HuH-7 (cell line): ENCODE measurements at regions not wholly inside any gene's neighbourhood (a gene's known extent, or its start where the extent isn't known, plus 50 kb on each side); places are given as distances from the start of the nearest gene placed in this dataset.
"Not testable (repeated sequence)": the region's sequence is repeated elsewhere in the genome, so short reads cannot be mapped to it uniquely, and the experiment has no call there.

Experiments used
- DNase-seq: peaks from one replicate; pipeline ENCODE4 v3.0.0; 2011; ENCODE audit warnings: low spot score

DNA sequence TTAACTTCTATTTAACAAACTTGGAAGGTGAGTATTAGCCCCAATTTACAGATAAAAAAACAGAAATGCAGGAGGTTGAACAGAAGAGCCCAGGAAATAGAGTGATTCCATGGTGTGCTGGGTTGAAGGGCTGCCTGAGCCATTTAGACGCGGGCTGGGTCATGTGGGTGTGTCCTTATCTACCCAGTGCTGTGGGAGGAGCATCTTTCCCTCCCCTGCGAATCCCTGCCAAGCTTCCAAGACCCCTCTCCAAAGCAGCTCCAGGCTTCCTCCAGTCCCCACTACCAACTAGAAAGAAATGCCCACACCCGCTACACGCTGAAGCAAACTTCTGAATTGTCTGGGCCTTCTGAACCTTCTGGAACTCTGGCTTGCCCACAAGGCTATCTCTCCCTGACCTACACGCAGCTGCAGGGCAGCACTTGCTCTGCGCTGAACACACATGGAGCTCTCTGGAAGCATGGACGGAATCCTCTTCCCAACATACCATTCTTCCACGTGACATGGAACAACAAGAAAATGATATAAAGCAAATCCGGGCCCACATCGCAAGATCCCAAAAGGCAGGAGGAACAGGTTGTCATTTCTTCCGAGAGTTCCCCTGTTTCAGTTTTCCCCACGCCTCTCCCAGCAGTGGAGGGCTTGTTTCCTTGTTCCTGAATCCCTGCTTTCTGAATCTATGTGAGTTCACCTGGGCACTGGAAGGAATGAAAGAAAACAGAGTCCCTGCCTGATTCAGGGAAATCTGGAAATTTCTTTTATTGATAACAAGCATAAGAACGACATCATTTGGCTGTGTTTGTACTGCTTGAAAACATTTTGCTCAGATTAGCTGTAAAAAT is 562.7 kb upstream of the ID2 start:
- peak; percentile 52 for DNase-seq

DNA sequence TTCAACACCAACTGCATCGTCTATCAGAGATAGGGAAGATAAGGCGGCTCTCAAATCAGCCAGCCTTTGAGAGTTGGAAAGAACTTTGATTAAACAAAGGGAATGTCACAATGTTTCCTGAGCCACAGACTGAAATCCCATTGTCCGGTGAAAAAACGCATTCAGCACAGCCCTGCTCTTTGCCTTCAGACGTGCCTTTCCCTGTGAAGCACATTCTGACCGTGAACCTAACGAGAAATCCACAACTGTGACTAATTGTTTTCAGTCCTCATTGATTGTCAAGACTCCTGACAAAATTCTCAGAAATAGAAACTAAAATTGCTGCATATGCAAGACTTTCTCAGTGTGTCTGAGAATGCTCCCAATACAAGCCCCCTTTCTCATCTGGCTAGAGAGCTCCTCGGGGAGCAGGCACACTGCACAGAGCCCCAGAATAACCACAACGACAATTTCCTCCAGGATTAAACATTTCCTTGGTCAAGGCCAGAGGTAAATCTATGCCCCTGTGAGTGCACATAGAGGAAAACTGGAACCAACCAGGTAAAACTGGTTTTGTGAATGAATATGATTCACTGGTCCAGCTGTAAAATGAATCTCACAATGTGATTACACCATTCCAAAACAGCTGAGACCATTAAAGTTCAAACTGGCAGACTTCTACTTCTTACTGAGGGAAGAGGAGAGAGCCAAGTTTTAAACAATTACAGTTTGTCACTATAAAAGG is 561.9 kb upstream of the ID2 start:
- no peak for DNase-seq

DNA sequence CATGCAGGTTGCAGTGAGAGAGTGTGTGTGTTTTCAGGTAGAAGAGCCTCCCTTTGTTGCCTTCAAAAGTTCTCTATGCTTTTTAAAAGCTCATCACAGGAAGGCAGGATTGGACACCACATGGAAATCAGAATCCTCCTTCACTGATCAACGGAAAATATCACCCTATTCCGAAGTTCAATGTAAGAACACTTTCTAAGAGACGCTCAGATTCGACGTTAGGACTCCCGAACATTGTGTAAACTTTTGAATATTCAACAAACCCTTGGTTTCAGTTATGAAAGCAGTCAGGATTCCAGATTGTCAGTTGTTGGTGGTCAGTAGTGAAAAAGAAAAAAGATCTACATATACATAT is 561.4 kb upstream of the ID2 start:
- DNase-seq, result no peak

DNA sequence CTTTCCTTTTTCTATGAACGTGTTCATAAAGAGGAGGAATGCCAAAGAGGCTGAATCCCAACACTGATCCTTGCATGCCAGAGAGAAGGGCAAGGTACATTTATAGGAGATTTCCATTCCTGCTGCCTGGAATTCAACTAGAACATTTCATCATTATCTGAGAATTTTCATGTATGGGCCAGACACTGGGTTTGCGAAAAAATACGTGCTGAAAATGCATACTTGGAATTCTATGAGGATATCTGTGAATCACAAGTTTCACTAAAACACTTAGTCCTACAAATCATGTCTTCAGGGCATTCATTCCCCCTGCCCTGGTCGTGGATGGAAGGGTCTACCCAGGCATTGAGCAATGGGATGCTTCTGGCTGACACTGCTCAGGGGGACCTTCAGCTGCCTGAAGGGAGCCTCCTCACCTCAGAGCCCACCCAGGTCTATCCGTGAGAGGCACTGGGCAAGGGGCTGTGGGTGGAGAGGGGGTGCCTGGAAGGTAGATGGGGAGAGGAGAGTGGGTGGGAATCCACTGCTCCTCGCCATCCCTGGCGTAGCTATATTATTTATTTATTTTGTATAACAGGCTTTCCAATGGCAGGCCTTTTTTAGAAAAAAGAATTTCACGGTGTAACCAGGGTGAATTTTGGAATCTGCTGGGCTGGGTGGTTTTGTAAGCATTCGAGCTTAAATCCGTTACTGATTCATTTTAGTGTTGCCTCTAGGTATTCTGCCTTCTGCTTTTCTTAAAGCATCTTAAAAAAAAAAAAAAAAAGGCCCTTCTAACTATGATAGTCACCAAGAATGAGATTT is 560.6 kb upstream of the ID2 start:
- DNase-seq, result no peak

DNA sequence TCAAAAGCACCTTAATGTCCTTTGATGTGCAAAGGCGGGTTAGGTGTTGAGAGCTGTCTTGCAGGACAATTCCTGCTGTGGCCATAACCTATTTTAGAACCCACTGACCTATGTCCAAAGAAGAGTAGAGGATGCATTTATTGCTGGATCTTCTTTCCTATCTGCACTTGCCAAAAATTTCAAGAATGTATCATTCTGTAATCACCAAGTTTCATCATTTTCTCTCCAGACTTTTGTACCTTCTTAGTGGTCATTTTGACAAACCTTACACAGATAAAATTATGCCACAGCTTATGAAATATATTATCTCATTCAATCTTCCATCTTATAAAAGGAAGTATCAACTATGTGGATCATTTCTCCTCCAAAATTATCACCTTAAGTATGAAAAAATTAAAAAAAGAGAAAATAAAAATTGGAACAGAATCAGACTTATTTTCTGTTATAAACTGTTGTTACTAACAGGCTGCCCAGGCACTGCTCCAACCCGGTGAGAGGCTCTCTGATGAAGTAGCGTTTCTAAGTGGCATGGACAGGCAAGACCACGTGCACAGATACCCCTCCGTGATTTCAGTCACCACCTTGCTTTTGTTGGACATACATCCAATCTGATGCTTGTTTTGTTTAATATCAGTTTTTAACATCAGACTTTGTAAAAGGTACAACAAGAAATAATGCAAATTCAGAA is 559.9 kb upstream of the ID2 start:
- no peak for DNase-seq

DNA sequence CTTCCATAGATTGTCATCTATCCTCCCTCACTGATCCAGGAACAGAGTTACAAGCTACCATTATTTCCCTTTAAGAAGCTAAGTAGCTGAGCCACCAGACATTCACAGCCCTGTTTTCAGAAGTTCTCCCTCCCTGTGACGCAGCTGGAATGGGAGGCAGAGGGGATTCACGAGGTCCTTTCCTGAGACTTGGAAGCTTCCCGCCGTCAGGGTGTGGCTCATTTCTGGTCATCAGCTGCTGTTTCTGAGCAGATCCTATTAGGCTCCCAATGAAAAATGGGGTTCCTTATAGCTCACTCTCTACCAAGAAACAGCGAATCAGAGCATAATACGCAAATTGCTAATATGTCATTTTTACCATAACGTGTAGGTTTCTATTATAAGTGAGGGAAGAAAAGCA is 559.3 kb upstream of the ID2 start:
- DNase-seq, result no peak

DNA sequence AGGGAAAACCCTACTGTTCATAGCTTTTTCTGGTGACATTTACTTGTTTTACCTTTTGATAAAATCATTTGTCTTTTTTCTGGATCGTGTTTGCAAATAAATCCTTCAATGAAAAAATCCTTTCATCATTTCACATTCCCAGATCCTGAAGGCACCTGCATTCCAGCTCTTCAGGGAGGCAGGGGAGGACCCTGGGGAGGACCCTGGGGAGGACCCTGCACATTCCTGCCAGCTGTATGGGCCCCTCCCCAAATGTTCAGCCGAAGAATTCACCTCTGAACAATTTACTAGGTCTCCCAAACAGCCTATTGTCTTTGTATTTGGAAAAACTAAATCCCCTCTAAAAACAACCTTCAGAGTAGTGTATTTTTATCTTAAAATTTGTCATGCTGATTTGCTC is 558.4 kb upstream of the ID2 start:
- no peak for DNase-seq

DNA sequence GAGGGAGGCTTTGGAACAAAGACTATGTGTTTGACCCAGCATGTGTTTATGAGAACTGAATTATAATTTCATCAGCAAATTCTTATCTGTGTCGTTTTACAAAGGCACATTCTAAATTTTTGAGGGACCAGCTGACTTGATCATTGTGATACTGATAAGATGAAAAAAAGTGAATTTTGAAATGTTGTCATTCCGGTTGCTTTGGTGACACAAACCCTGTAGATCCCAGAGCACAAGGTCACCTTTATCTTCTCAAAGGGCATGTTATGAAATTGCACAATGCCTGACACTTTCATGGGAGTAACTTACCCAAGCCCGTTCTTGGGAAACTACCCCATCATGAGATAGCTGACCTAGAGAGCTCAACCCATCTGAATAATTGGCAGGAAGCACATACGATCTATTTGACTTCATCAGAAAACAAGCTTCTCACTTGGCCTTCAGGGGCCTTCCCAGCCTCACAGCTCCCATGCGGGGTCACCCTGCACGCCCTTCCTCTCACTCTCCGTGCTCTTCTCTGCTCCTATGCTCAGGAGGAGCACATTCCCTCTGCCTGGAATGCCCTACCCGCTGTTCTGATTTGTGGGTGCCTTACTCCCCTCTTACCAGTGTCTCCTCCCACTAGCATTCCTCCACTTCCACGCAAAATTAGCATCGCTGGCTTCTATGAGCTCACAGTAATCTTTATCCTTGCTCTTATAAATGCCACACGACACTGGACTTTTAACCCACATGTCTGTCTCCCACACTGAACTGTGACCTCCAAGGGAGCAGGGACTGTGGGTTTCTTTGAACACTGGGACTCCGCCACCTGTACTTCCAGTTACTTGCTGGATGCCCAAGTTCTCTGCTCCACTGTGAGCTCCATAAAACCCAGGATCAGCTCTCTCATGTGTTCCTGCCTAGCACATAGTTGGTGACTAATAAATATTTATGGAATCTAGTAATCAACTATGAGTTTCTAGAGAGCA is 555.8 kb upstream of the ID2 start:
- DNase-seq, result peak; percentile 70

DNA sequence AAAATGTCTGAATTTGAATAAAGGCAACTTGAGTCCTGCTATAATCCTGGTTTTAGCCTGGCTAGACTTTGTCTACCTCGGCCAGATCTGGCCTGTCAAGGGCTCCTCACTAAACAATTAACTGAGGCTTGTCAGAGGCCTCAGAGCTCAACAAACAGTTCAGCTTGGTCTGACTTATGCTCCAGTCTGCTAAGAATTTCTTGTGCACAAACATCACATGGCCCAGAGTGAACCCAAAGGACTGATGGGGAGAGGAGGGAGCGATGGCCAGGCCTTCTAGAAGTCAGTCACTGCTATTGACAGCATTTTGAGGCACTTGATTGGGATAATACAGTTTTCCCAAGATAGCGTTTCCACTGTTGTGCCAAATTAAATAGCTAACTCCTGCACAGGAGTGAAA is 555.1 kb upstream of the ID2 start:
- DNase-seq, result no peak

DNA sequence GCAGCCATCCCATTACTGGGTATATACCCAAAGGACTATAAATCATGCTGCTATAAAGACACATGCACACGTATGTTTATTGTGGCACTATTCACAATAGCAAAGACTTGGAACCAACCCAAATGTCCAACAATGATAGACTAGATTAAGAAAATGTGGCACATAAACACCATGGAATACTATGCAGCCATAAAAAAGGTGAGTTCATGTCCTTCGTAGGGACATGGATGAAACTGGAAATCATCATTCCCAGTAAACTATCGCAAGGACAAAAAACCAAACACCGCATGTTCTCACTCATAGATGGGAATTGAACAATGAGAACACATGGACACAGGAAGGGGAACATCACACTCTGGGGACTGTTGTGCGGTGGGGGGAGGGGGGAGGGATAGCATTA is 550.4 kb upstream of the ID2 start:
- DNase-seq, result not testable (repeated sequence)

DNA sequence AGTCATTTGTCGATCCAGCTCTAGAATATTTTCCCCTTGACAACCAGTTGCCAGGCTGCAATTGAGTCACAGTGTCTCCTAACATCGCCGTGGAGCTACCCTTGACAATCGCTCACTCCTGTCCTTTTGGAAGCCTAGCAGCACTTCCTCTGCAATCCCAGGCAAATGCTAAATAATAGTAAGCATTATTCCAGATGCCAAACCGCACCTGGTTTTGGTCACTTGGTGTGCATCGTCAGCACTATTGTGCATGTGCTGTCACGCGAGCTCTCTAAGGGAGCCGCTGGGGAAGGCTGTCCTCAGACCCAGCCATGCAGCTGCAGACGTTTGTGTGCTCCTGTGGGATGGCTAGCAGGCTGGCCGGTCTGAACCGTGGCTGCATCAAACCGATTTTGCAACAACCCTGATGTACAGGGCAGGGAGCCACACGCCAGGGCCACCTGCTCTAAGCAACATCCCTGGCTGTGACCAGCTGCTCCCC is 549.5 kb upstream of the ID2 start:
- no peak for DNase-seq

DNA sequence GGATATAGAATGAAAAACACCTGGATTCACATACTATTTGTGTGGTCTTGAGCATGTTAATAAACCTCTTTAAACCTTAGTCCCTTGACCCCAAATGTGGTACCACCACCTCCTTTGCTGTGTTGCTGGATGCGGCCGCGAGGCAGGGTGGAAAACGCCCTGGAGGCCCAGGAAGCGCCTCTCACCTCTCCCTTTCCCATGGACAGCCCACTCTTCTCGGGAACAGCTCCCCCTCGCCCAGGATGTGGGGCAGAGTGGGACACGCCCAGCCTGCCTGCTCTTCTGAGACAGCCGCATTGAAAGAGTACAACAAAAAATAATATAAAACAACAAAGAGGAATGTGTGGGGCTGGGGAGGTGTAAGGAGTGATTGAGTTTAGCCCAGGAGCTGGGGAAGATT is 549.0 kb upstream of the ID2 start:
- DNase-seq, result no peak

DNA sequence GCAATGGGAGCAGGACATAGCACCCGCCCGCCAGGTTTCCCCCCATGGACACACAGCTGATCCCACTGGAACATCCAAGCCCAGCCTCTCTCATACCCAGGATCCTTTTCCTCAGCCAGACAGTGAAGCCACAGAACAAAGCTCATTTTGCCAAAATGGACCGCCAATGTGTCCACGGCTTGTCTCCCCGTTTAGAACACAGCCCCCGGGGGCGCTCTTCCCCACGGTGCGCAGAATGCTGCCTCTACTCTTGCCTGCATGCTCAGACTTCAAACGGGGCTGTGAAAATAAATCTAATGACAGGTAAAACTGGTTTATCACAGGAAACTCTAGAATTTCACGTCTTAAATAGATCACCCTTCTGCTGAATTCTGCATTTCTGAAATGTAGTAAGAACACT is 548.5 kb upstream of the ID2 start:
- DNase-seq, result no peak

DNA sequence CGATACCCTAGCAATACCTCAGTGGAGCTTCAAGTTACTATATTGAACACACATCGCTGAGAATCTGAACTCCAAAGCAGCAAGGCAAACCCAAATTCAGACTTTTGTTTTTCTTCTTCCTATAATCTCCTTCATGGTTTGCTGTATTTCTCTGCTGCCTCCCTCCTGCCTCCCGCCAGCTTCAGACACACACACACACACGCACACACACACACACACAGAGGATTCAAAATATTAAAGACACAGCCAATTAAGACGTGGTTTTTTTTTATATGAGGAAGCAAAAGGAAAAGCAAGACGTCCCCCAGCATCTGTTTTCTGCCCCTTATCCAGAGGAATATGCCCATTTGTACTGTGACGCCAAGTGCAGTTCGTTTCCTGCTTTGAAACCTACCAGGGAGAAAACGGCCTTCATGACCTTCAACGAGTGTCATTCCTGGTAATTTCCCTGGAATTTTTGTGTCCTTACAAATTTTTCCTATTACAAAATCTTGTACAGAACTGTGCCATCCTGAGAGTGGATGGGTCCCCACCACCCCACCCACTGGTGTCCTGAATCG is 547.9 kb upstream of the ID2 start:
- DNase-seq, result no peak

DNA sequence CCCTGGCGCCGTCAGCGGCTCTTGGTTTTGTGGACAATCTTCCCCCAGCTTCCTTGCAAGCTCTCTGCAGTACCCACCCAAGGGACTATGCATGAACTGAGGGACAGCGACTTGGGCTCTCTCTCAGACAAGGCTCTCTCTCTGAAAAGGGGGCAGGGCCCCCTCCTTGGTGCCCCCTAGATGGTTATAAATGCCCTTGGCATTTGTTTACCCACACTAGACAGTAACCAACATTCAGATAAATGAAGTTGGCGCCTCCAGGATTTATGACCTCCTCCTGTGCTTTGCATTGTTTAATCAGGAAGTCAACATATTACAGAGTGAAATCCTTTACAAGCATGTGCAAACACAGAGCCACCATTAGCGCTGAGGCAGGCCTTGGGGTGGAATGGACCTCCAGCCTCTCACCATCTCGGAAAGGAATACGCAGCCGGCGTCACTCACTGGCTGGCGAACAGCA is 547.4 kb upstream of the ID2 start:
- DNase-seq, result no peak

DNA sequence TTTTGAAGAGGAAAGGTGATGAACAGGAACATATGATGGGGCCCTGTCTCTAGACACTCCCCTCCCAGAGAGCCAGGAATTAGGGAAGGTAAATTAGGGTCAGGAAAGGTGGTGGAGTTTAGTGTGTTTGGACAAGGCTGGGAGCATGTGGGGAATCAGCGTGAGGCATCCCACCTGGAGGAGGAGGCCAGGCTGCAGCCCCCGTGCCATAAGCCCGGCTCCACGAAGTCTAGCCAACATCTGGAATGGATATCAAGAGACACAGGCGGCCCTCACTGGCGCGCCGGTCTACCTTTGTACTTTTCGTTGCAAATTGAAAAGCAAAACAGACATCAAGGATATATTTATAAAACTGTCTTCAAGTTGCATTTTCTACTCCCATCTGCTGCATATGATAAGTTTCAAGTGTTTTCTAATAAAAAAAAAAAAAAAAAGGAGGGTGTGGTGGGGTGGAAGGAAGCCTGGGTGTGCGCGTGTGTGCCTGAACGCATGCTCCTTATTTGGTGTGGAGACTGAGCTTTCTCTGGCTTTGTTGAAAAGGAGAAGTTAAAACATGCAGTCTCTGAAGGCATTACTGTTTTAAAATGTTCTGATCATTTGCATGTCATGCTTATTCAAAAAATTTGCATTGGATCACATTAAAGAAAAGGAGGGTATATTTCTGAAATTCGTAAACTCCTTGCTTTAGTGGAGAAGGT is 546.7 kb upstream of the ID2 start:
- DNase-seq, result no peak

DNA sequence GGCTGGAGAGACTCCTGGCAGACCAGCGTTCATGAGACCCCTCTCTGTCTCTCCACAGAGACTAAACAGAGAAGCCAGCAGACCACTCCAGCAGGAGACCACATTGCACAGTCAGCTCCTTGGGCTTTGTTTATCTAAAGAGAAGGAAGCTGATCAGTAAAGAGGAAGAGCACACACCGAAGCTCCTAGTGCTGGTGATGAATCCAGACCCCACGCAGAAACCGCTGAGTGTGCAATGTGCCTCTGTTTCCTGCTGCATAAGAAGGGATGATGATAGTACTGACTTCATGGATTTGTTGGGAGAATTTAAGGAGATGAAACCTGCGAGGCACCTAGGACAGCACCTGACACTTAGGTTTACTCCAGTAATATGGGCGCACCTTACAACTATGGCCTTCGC is 544.1 kb upstream of the ID2 start:
- no peak for DNase-seq

DNA sequence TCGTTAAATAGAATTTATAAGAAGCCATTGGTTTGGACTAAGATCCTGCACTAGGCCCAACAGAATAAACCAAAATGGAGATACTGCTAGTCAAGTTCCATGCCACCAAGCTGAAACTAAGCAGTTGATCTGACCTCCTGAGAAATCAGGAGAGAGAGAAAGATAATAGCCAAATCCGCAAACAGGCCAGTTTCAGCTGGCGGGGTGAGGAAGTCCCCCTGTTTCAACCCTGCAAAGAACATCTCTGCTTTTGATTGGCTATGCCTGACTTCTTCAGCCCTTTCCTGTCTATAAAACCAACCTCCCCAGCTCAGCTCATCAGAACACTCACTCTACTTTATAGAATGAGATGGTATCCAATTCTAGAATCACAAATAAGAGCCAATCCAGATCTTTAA is 543.3 kb upstream of the ID2 start:
- DNase-seq, result no peak

DNA sequence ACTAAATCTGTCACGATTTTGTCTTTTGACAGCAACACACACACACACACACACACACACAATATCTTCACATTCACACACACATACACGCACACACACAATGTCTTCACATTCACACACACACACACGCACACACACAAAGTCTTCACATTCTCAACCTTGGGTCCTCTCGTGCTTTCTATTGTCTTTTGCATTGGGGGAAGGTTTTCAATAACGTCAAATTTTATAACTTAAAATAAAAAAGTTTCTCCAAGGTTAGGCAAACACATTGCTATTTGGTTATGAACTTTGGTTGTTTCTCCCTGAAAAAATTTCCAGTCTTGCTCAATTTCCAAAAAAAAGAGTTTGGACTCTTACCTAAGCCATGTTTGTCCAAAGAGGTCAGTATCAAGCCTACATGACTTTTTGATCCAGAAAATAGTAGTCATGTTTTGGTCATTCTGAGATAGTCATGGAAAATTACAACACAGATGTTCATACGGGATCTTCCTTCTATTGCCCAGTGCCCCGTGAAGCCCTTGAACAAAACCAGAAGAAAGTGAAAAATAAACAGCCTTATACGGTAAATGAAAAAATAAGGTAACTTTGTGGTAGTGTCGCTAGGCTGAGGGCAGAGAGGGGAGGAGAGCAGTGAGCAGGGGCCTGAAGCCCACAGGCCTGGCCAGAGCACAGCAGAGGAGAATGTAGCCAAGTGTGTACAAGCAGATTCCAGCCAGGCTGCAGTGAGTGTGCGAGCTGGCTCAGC is 542.8 kb upstream of the ID2 start:
- peak; percentile 52 for DNase-seq
